ENCODE measurements at regions not wholly inside any gene's neighbourhood (a gene's known extent, or its start where the extent isn't known, plus 50 kb on each side); places are given as distances from the start of the nearest gene placed in this dataset.

DNA sequence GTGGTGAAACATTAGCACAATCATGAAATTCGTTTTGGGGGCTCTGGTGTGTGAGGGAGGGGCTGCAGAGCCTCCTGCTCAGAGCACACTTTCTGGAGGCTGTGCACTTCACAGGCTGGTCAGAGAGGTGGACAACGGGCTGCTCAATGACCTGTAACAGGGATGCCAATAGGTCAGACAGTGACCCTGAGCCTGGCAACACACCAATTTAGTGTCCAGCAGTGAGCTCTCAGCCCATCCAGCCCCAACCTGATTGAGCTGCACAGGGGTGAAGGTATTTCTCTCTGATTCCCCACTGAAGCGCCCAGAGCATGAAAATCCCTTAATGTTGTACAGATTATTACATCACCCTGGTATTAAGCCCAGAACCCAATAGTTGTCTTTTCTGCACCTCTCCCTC is 191.3 kb upstream of the ZNF32 start:
- no peak for DNase-seq

DNA sequence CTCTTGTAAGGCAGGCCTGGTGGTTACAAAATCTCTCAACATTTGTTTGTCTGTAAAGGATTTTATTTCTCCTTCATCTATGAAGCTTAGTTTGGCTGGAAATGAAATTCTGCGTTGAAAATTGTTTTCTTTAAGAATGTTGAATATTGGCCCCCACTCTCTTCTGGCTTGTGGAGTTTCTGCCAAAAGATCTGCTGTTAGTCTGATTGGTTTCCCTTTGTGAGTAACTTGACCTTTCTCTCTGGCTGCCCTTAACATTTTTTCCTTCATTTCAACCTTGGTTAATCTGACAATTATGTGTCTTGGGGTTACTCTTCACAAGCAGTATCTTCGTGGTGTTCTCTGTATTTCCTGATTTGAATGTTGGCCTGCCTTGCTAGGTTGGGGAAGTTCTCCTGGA is 186.1 kb upstream of the ZNF32 start:
- peak; percentile 17 for DNase-seq

DNA sequence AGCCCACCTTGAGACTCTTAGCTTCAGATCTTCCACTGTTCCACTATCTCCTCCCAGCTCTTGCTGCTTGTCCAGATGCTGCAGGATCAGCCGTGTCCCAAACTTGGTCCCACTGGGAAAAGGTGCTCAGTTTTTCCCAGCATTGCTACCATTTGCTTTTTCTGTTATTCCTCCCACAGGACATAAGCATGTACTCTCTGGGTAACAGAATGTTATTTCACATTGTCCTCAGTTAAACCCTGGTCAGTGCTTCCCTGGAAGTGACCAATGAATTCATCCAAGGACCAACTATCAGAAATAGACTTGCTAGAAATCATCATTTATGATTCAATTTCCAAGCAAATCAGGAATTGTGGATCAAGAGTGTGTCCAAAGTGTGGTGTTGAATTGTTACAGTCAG is 179.2 kb upstream of the ZNF32 start:
- no peak for DNase-seq

DNA sequence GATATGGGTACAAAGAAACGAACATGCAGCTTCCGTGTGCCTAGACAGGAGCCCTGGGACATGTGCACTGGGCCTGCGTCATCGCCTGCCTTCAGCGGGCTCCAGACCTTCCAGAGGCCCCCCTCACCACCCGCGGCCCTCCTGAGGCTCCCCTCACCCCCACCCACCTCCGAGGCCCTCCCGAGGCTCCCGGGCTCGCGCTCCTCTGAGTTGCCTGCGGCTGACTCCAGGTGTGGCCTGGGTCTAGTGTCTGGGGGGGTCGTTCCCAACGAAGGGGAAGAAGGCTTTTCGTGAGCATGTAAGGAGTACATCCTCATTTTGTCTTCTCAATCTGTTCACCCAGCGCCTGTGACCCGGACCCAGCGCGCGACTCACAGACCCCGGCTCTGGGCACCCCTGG is 177.3 kb upstream of the ZNF32 start:
- DNase-seq: no peak

- no peak for DNase-seq
Measured at GRCh38 chr10:43825421-43825820, 176.7 kb upstream of the ZNF32 start.

- DNase-seq: peak; percentile 46
Measured at GRCh38 chr10:43824934-43825333, 176.3 kb upstream of the ZNF32 start.

GRCh38 chr10:43822631-43823580 is 174.2 kb upstream of the ZNF32 start:
- peak; percentile 79 for DNase-seq

DNA sequence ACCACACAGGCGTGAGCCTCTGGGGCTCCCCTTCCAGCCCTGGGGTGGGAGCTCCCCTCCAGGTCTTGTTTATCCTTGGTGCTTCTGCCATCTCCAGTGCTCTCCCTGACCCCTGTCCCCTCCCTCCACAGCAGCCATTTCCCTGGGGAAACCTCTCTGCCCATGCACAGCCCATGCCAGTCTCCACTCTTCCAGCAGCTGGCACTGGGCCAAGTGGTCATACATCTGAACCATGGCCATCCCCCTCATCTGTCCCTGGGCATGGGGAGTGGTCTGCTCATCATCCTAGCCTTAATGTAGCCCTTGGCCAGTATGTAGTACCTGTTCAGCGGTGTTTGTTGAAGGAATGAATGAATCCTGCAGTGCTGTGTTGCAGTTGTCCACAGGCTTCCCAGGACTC is 172.4 kb upstream of the ZNF32 start:
- DNase-seq: no peak

DNA sequence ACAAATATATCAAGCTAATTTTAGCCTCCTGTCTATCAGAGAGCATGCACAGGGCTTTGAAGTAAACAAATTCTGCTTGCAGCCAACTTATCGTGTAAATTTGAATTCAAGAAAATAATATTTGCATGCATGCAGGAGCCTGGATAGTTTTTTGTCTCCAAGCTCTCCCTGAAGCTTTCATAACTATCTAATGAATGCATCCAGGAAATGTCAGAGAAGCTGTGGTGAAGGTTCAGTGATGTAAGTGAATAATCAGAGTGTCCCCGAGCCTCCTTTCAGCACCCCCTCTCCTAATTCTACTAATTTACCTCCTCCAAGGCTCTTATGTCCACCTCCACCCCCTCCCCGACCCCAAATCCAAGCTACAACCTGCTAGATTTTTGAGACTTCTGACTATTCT is 172.0 kb upstream of the ZNF32 start:
- DNase-seq: no peak

DNA sequence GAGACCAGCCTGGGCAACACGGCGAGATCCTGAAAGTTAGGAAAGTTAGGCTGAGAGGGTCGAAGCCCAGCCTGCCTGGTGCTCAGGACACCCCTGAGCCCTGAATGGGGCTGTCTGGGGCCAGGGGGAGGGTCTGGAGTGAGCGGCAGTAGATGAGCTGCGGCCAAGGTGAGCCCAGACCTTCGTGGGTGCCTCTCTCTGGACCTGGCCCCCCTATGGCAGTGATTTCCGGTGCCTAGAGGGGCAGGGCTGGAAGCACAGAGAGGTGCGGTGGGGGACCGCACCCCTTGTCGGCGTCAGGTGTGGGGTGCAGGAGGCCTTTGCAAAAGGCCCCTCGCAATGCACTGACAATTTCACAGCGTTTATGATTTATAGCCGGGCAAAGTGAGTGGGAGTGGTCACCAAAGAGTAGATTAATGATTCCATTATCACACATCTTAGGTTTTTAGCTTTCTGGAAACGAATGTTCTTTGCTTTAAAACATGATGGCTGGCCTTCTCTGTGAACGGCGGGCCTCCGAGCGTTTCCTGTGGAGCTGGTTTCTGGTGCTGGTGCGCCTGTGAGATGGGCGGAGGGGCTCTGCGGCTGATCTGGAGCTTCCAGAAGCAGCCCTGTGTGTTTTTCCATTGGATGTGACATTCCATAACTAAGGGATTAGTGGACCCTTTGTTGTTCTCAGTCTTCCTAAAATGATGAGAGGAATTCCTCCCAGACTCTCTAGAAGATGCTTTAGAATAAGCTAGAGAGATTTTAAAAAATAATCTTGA is 171.0 kb upstream of the ZNF32 start:
- DNase-seq: peak; percentile 36

DNA sequence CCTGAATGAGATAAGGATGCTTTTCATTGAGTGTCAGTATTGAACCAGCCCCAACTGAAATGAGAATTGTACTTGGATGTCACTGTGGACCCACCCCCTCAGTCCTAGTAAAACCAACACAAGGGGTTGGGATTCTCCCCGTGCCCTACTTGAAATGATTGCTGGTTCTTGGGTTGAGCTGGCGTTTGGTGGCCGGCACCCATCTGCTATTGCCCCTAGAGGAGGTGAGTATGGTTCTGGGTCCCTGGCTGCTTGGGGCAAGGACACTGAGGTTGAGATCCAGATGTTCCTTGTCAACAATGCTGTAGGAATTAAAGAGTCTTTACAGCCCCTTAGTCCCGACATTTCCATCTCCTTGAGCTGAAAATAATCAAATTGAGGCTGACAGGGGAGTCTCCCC is 170.0 kb upstream of the ZNF32 start:
- no peak for DNase-seq

- DNase-seq: peak; percentile 79
Measured at GRCh38 chr10:43817368-43817767, 168.7 kb upstream of the ZNF32 start.

DNA sequence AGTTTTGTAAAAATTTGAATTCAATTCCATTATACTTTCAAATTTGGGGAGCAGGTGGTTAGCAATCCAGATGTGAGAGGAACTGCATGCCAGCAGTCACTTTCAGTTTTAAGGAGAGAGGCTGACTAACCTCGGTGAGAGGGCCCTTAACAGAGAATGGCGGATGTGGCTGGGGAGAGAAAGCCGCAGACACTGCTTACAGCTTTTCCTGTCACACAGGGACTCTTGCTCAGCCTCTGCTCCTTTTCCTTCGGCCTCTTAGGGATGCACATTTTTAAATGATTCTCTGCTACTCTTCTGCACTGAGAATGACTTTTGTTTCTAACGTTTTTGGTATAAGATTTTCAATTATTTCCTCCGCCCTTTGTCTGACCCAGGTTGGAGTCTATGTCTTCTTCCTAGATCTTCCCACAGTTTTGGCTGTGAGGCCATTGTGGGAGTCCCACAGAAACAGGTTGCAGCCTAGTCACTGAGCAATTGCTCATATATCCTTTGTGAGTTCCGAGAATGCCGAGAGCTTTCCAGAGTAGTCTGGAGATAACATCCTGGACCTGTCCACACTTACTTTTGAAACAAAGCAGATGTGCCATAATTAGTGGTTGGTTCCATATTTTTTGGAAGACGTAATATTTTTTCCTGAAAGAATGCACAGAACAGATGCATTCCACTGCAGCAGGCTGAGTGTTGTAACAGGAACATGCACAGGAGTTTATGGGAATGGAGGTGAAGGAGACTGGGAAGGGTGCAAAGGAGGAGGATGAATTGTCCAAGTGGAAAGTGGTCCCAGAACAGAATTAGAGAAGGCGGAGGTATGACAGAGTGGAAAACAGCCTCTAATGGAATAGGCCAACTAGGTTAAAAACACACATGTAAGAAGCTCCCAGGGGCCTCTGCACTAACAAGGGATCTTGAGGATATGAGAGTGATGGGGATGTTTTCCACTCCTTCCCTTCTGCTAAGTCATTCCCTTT is 168.0 kb upstream of the ZNF32 start:
- peak; percentile 98 for DNase-seq

DNA sequence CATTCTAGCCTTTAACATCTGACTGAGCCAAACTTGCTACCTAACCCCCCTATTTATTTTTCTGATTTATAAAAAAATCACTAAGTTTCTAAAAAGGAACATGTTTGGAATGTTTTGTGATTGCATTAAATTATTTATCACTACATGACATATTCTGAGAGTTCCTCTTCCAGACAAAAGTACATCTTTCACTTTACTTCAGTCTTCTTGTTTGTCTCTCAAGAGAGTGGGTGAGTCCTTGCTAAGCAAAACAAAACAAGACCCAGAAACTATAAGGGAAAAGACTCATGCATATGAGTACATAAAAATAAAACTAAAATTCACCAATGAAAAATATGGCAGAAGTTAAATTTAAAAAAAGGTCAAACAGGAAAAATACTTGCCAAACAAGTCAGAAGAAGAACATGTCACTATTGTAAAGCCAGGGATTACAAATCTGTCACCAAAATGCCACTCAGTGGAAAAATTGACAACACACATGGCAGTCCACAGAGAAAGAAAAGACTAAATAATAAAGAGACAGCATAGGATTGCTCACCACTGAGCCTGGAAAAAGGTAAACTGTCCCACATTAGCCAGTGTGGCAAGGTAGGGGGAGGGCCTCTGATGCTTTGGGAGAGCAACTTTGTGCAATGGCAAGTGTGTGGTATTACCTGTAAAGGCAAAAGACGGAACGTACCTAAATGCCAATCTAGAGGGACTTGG is 166.7 kb upstream of the ZNF32 start:
- no peak for DNase-seq

DNA sequence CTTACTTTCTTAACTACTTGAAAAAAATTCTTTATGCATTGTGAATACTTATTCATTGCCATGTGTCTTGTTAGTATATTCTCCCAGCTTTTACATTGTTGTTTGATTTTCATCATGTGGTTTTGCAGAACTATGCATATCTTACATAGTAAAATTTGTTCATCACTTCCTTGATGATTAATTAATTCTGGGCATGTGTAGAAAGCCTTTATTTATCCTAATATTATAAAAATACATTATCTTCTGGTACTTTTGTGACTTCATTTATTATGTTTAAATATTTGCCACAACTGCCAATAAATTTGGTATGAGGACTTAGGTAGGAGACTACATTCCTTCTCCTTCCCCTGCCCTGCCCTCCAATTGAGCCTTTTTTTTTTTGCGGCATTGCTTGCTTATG is 166.0 kb upstream of the ZNF32 start:
- peak; percentile 58 for DNase-seq

DNA sequence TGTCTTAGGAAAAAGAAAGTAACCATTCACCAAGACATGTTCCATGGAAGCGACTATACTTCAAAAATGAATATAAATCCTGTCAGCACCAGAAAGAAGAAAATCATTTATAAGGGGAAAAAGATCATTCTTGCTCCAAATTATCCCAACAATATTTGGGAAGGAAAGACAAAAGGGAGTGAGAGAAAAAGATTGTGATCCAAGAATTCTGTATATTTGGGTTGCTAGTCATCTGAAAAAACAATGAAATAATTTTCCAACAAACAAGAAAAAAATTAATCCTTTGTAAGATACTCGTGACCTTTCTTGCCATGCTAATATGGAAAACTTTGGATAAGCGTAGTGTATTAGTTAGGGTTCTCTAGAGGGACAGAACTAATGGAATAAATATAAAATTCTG is 163.2 kb upstream of the ZNF32 start:
- DNase-seq: no peak

- peak; percentile 93 for DNase-seq
Measured at GRCh38 chr10:43809211-43809930, 160.7 kb upstream of the ZNF32 start.

DNA sequence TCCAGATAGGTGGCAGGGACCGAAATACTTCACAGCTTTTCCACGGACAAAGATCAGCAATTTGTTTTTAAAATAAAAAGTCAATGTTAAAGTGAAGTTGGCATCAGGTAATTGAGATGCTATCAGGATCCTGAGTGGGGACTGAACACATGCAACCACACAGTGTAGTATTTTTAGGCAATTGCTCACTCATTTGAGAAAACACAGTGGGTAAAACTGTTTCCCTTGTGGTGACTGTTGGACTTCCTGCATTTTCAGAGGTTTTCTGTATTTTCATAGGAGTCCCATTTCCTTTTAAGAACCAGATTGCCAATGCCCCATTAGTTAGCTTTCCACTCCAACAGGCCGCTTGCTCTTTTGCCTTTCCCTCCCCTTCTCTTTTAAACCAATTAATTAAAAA is 159.5 kb upstream of the ZNF32 start:
- peak; percentile 23 for DNase-seq

- peak; percentile 12 for DNase-seq
Measured at GRCh38 chr10:43806831-43807640, 158.4 kb upstream of the ZNF32 start.

DNA sequence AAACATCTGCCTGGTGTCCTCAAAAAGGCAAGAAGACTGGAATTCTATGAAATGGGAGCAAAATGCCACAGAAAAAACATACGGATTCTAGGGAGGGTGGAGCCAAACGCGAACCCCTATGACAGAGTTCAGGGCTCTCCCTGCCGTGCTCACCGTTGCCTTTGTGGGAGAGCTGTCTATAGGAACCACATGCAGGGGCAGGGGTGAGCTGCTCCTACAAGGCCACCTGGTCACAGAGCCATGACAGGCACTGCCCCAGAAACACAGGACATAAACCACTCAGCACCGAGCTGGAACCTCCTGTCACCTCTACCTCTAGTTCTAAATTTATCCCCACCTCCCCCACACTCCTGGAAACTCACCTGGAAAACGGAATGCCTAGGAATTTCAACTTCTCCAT is 155.1 kb upstream of the ZNF32 start:
- no peak for DNase-seq
